ENCODE measurements at regions not wholly inside any gene's neighbourhood (a gene's known extent, or its start where the extent isn't known, plus 50 kb on each side); places are given as distances from the start of the nearest gene placed in this dataset.

DNA sequence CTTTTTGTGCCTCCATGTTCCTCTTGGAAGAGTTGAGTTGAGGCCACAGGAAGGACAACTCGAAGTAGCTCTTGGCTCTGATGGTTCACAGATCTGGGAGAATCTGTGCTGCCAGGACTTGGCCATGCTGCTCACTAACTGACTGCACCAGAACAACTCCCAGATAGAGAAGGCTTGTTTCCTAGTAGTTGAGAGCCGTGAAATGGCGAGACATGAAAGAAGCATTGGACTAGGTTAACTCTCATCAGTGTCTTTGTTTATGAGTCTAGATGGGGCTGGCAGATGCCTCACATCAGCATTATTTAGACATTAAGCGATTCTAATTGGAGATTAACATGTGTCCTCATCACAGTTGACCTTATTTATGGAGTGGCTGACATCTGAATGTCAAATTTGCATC is 92.9 kb upstream of the AGBL1 start:
- no peak for FAIRE-seq
- TF ChIP-seq POLR2A (IDR thresholded peaks at IDR 0.05; ENCODE audit: low read depth, low read length) (no peak), POLR2AphosphoS5 (IDR thresholded peaks at IDR 0.05; ENCODE audit: low read depth, low read length) (no peak), TAF1 (IDR thresholded peaks at IDR 0.05; ENCODE audit: borderline replicate concordance, low read depth, low read length) (no peak)
- DNase-seq (ENCODE audit: insufficient read length): no peak

DNA sequence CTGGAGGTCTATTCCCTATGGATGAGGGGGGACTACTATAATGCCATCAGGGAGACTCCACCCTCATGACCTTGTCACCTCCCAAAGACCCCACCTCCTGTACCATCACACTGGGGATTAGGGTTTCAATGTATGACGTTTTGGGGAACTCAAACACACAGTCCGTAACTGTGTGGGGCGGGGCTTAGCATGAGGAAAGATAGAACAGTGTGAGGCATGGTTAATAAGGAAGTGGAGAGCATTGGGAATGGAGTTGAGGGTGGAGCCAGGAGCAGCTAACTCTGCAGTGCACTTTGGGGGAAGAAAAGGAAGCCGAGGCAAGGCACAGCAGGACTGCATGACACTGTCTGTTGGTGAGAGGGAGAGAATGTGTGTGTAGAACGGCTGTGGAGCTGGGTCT is 90.9 kb upstream of the AGBL1 start:
- FAIRE-seq: no peak
- DNase-seq (ENCODE audit: insufficient read length): no peak
- no peak for TF ChIP-seq TAF1 (IDR thresholded peaks at IDR 0.05; ENCODE audit: borderline replicate concordance, low read depth, low read length)
- no peak for TF ChIP-seq POLR2A (IDR thresholded peaks at IDR 0.05; ENCODE audit: low read depth, low read length)
- TF ChIP-seq POLR2AphosphoS5 (IDR thresholded peaks at IDR 0.05; ENCODE audit: low read depth, low read length): no peak

DNA sequence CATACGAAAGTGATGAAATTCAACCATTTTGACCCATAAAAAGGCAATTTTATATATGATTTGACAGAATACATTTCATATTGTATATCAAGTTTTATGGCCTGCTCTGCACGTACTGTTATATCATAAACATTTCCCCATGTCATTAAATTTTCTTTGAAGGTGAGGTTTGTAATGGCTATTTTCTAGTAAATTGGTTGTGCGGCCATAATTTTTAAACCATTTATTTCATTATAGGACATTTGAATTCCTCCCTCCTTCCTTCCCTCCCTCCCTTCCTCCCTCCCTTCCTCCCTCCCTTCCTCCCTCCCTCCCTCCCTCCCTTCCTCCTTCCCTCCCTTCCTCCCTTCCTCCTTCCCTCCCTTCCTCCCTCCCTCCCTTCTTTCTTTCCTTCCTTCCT is 87.4 kb upstream of the AGBL1 start:
- TF ChIP-seq TAF1 (IDR thresholded peaks at IDR 0.05; ENCODE audit: borderline replicate concordance, low read depth, low read length): no peak
- no peak for FAIRE-seq
- DNase-seq (ENCODE audit: insufficient read length): no peak

DNA sequence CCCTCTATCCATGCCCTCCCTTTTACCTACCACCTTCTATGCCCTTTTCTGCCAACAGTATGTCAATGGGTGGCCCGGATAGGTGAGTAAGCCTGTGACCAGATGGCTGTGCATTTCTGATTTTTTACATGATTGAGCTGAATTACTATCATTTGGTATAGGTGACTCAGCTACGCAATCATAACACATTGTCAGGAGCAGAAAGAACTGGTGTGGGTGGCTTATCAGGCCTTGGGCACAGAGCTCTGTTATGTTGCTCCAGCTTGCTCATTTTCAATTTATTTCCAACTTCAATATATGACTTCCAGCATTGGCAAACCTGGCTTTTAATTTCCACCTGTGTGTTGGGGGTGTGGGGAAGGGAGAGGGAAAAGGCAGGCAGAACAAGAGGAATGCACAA is 86.6 kb upstream of the AGBL1 start:
- FAIRE-seq (no peak), DNase-seq (ENCODE audit: insufficient read length) (no peak)
- TF ChIP-seq POLR2A (IDR thresholded peaks at IDR 0.05; ENCODE audit: low read depth, low read length): no peak
- no peak for TF ChIP-seq POLR2AphosphoS5 (IDR thresholded peaks at IDR 0.05; ENCODE audit: low read depth, low read length)
- no peak for TF ChIP-seq TAF1 (IDR thresholded peaks at IDR 0.05; ENCODE audit: borderline replicate concordance, low read depth, low read length)

DNA sequence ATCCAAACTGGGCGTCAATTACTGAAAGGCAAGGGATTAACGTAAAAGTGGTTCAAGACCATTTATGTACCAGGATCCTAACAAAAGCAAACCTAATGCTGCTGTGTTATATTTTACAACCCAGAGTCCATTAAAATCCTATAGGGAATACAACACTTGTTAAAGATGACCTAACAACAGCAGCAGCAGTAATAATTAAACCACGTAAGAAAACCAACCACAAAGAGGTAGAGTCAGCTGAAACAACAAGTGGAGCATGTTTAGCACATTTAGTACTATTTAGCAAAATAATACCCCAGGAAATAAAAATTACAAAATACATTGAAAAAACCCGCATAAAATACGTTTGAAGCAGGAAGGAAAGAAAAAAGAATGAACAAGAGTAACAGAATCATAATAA is 82.1 kb upstream of the AGBL1 start:
- no peak for DNase-seq (ENCODE audit: insufficient read length)
- TF ChIP-seq POLR2A (IDR thresholded peaks at IDR 0.05; ENCODE audit: low read depth, low read length) (no peak), POLR2AphosphoS5 (IDR thresholded peaks at IDR 0.05; ENCODE audit: low read depth, low read length) (no peak), TAF1 (IDR thresholded peaks at IDR 0.05; ENCODE audit: borderline replicate concordance, low read depth, low read length) (no peak)
- FAIRE-seq: no peak

DNA sequence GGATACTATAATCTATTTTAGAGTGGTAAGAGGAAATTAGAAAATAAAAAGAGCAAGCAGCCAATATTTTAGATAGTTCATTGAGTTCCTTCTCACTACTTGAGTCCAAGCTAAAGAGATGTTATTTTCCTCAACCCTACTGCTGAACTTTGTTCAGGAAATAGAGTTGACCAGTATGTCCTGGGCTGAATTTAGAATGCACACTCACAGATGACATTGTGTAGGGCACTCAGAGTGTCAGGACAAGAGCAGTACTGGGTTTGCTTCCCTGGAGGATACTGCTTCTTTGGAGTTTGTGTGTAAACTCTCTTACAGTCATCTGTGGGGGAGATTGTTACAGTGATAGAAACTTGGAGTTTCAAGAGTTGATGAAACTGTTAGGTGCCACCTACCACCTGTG is 80.0 kb upstream of the AGBL1 start:
- TF ChIP-seq TAF1 (IDR thresholded peaks at IDR 0.05; ENCODE audit: borderline replicate concordance, low read depth, low read length) (no peak), POLR2AphosphoS5 (IDR thresholded peaks at IDR 0.05; ENCODE audit: low read depth, low read length) (no peak), POLR2A (IDR thresholded peaks at IDR 0.05; ENCODE audit: low read depth, low read length) (no peak)
- FAIRE-seq: no peak
- DNase-seq (ENCODE audit: insufficient read length): no peak

DNA sequence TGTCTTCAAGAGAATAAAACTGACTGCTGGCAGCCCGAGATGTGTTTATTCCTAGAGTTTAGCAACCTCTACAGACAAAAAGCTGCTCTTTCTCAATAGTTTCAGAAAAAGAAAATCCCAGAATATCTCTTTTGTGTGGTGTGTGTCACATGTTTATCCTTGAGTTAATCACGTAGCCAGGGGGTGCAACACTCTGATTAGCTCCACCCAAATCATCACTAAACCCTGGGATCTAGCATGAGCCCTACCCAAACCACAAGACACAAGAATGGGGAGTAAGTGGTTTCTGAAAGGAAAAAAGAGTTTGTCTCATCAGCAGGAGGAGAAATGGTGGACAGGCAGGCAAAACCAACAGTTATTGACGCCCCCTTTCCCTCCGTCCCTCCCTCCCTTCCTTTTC is 78.5 kb upstream of the AGBL1 start:
- FAIRE-seq (no peak), DNase-seq (ENCODE audit: insufficient read length) (no peak)
- TF ChIP-seq POLR2A (IDR thresholded peaks at IDR 0.05; ENCODE audit: low read depth, low read length) (no peak), TAF1 (IDR thresholded peaks at IDR 0.05; ENCODE audit: borderline replicate concordance, low read depth, low read length) (no peak), POLR2AphosphoS5 (IDR thresholded peaks at IDR 0.05; ENCODE audit: low read depth, low read length) (no peak)

DNA sequence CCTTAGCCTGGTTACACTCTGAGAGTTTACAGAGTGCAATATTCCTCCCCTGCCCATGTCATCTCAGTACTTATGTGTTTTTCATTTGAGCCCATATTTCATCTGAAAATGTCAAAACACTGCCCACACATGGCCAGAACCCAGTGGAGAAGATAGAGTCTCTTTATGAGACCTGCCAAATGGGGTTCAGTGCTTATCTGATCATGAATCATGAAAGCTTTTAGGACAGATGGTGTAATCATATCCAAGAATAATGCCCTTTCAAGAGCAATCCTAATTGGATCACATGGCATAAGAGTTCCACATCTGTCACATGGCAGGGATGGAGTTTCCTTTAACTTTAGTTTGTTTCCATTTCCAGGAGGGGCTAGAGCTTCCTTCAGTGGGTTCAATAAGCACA is 77.2 kb upstream of the AGBL1 start:
- DNase-seq (ENCODE audit: insufficient read length) (no peak), FAIRE-seq (no peak)
- TF ChIP-seq POLR2A (IDR thresholded peaks at IDR 0.05; ENCODE audit: low read depth, low read length) (no peak), TAF1 (IDR thresholded peaks at IDR 0.05; ENCODE audit: borderline replicate concordance, low read depth, low read length) (no peak), POLR2AphosphoS5 (IDR thresholded peaks at IDR 0.05; ENCODE audit: low read depth, low read length) (no peak)

DNA sequence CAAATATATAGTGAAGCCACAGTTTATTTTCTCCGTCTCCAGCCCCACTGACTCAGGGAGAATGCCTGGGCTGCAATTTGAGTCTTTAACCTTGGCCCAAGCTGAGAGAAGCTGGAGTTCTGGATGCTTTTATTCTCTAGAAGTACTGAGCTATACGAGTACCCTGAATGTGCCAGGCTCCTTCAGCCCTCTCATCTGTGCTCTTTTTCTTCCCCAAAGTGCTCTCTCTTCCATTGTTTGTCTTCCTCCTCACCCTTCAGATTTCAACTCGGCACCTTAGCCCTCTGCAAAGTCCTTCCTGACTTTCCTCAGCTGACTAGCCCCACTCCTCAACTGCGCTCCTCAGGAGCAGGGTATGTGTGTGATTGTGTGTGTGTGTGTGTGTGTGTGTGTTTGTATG is 75.6 kb upstream of the AGBL1 start:
- no peak for DNase-seq (ENCODE audit: insufficient read length)
- FAIRE-seq: no peak
- no peak for TF ChIP-seq POLR2AphosphoS5 (IDR thresholded peaks at IDR 0.05; ENCODE audit: low read depth, low read length)
- no peak for TF ChIP-seq TAF1 (IDR thresholded peaks at IDR 0.05; ENCODE audit: borderline replicate concordance, low read depth, low read length)
- no peak for TF ChIP-seq POLR2A (IDR thresholded peaks at IDR 0.05; ENCODE audit: low read depth, low read length)

DNA sequence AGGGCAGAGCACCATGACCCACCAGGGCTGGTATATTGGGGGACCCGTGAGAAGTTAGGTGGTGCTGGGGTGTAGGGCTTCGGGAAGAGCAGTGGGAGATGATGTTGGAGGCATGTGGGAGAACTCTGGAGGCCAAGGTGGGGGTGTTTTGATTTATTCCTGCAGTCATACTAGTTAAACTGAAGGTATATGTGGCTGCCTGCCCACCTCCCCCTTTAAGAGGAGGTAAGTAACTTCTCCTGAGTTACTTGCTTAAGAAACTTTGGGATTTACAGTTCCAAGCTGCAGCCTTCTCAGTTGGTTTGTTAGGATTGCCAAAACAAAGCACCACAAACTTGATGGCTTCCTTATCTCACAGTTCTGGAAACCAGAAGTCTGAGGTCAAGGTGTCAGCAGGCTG is 73.1 kb upstream of the AGBL1 start:
- no peak for FAIRE-seq
- DNase-seq (ENCODE audit: insufficient read length): no peak
- TF ChIP-seq POLR2AphosphoS5 (IDR thresholded peaks at IDR 0.05; ENCODE audit: low read depth, low read length) (no peak), POLR2A (IDR thresholded peaks at IDR 0.05; ENCODE audit: low read depth, low read length) (no peak), TAF1 (IDR thresholded peaks at IDR 0.05; ENCODE audit: borderline replicate concordance, low read depth, low read length) (no peak)

DNA sequence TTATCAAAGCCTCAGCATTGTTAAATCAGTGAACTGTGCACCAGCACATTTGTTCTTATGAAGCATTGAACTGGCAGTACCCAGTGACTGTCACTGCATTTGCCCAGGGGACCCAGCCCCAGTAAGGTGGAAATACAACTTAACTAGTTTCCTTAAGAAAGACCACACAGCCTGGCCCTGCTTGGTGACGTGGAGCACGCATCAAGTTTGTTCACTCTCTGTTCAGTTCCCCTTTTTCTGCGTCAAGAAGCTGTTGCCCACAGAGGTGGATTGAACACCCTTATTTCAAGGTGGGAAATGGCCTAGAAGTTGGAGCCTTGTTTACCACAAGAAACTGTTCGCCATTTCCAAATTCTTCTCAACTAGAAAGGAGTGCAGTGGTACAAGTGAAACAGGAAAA is 69.9 kb upstream of the AGBL1 start:
- FAIRE-seq: no peak
- TF ChIP-seq POLR2AphosphoS5 (IDR thresholded peaks at IDR 0.05; ENCODE audit: low read depth, low read length) (no peak), TAF1 (IDR thresholded peaks at IDR 0.05; ENCODE audit: borderline replicate concordance, low read depth, low read length) (no peak), POLR2A (IDR thresholded peaks at IDR 0.05; ENCODE audit: low read depth, low read length) (no peak)

DNA sequence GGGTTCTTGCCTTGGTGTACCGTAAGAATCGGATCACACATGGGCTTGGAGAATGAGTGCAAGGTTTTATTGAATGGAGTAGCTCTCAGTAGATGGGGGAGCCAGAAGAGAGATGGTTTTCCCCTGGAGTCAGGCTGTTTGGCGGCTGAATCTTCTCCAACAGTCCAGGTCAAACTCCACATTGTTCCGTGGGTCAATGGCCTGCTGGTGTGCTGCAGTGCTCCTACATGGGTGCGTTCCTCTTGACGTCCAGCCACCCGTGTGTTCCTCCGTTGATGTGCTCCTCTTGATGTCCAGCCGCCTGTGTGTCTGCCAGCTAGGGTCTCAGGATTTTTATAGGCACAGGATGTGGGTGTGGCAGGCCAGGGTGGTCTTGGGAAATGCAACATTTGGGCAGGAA is 69.3 kb upstream of the AGBL1 start:
- no peak for DNase-seq (ENCODE audit: insufficient read length)
- TF ChIP-seq POLR2A (IDR thresholded peaks at IDR 0.05; ENCODE audit: low read depth, low read length): no peak
- TF ChIP-seq POLR2AphosphoS5 (IDR thresholded peaks at IDR 0.05; ENCODE audit: low read depth, low read length): no peak
- TF ChIP-seq TAF1 (IDR thresholded peaks at IDR 0.05; ENCODE audit: borderline replicate concordance, low read depth, low read length): no peak
- FAIRE-seq: no peak

More for the DNA sequence above, 69.9 kb upstream of the AGBL1 start:
- no peak for DNase-seq (ENCODE audit: insufficient read length)

DNA sequence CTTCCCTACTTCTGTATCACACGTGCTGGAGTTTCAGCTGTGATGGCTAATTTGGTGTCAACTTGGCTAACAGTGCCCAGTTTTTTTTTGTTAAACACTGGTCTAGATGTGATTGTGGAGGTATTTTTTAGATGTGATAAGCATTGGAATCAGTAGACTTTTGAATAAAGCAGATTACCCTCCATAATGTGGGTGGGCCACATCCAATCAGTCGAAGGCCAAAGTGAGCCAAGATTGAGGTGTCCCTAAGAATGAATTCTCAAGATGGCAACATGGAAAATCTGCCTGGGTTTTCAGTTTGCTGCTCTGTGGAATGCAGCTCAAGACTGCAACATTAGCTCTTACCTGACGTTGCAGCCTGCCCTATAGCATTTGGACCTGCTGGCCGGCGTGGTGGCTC is 68.8 kb upstream of the AGBL1 start:
- TF ChIP-seq POLR2AphosphoS5 (IDR thresholded peaks at IDR 0.05; ENCODE audit: low read depth, low read length): no peak
- no peak for TF ChIP-seq POLR2A (IDR thresholded peaks at IDR 0.05; ENCODE audit: low read depth, low read length)
- TF ChIP-seq TAF1 (IDR thresholded peaks at IDR 0.05; ENCODE audit: borderline replicate concordance, low read depth, low read length): no peak
- FAIRE-seq: peak; percentile 9
- DNase-seq (ENCODE audit: insufficient read length): no peak

Data from GM12892 (cell line).